GM18508 (cell line): ENCODE measurements at regions not wholly inside any gene's neighbourhood (a gene's known extent, or its start where the extent isn't known, plus 50 kb on each side); places are given as distances from the start of the nearest gene placed in this dataset.
"Not testable (repeated sequence)": the region's sequence is repeated elsewhere in the genome, so short reads cannot be mapped to it uniquely, and the experiment has no call there.

Source experiments
- ATAC-seq: cut with Tn5 transposase; IDR thresholded peaks from one replicate; pipeline ENCODE4 v1.9.1; 2021; ENCODE audit warnings: moderate number of reproducible peaks; ENCODE audit not compliant: insufficient read depth, unreplicated experiment

GRCh38 chr13:81305928-81306327 is 965.0 kb upstream of the SPRY2 start:
- ATAC-seq: no peak

- no peak for ATAC-seq
Observed at GRCh38 chr13:81304121-81304659, 963.3 kb upstream of the SPRY2 start.

- no peak for ATAC-seq
Observed at GRCh38 chr13:81302677-81303076, 961.8 kb upstream of the SPRY2 start.

GRCh38 chr13:81302125-81302524 is 961.2 kb upstream of the SPRY2 start:
- no peak for ATAC-seq

- no peak for ATAC-seq
Observed at GRCh38 chr13:81295177-81295576, 954.3 kb upstream of the SPRY2 start.

GRCh38 chr13:81293594-81294164 is 952.8 kb upstream of the SPRY2 start:
- no peak for ATAC-seq

GRCh38 chr13:81283561-81283960 is 942.6 kb upstream of the SPRY2 start:
- ATAC-seq: no peak

- ATAC-seq: no peak
Observed at GRCh38 chr13:81283062-81283461, 942.1 kb upstream of the SPRY2 start.

GRCh38 chr13:81275666-81276258 is 934.8 kb upstream of the SPRY2 start:
- ATAC-seq: no peak

GRCh38 chr13:81247711-81248110 is 906.8 kb upstream of the SPRY2 start:
- ATAC-seq: no peak

- no peak for ATAC-seq
Observed at GRCh38 chr13:81246556-81246955, 905.6 kb upstream of the SPRY2 start.

GRCh38 chr13:81244011-81244410 is 903.1 kb upstream of the SPRY2 start:
- no peak for ATAC-seq

GRCh38 chr13:81230386-81230785 is 889.5 kb upstream of the SPRY2 start:
- no peak for ATAC-seq

GRCh38 chr13:81226830-81227229 is 885.9 kb upstream of the SPRY2 start:
- ATAC-seq: not testable (repeated sequence)

- no peak for ATAC-seq
Observed at GRCh38 chr13:81224209-81224833, 883.4 kb upstream of the SPRY2 start.

- no peak for ATAC-seq
Observed at GRCh38 chr13:81223778-81224177, 882.9 kb upstream of the SPRY2 start.

GRCh38 chr13:81211713-81212112 is 870.8 kb upstream of the SPRY2 start:
- ATAC-seq: no peak

- no peak for ATAC-seq
Observed at GRCh38 chr13:81207636-81208035, 866.7 kb upstream of the SPRY2 start.

GRCh38 chr13:81207231-81207630 is 866.3 kb upstream of the SPRY2 start:
- ATAC-seq: no peak

GRCh38 chr13:81203783-81204182 is 862.9 kb upstream of the SPRY2 start:
- ATAC-seq: no peak

GRCh38 chr13:81199956-81200355 is 859.0 kb upstream of the SPRY2 start:
- ATAC-seq: no peak

GRCh38 chr13:81197966-81198365 is 857.0 kb upstream of the SPRY2 start:
- no peak for ATAC-seq
